ENCODE measurements at regions not wholly inside any gene's neighbourhood (a gene's known extent, or its start where the extent isn't known, plus 50 kb on each side); places are given as distances from the start of the nearest gene placed in this dataset.

GRCh38 chr6:21502682-21503081 is 90.9 kb upstream of the SOX4 start:
- no peak for DNase-seq (ENCODE audit: low read depth)
- no peak for TF ChIP-seq CTCF (conservative IDR thresholded peaks at IDR 0.05; ENCODE audit: low read length)
- H3K4me3 ChIP-seq (ENCODE audit: low read length): no peak overlapping the region

- TF ChIP-seq CTCF (conservative IDR thresholded peaks at IDR 0.05; ENCODE audit: low read length): no peak
- no peak overlapping the region for H3K4me3 ChIP-seq (ENCODE audit: low read length)
- no peak for DNase-seq (ENCODE audit: low read depth)
Observed at GRCh38 chr6:21504790-21505189, 88.8 kb upstream of the SOX4 start.

- no peak overlapping the region for H3K4me3 ChIP-seq (ENCODE audit: low read length)
- TF ChIP-seq CTCF (conservative IDR thresholded peaks at IDR 0.05; ENCODE audit: low read length): no peak
- DNase-seq (ENCODE audit: low read depth): no peak
Observed at GRCh38 chr6:21505574-21505990, 88.0 kb upstream of the SOX4 start.

GRCh38 chr6:21506126-21506525 is 87.4 kb upstream of the SOX4 start:
- H3K4me3 ChIP-seq (ENCODE audit: low read length): no peak overlapping the region
- TF ChIP-seq CTCF (conservative IDR thresholded peaks at IDR 0.05; ENCODE audit: low read length): no peak
- DNase-seq (ENCODE audit: low read depth): no peak

- no peak for DNase-seq (ENCODE audit: low read depth)
- H3K4me3 ChIP-seq (ENCODE audit: low read length): no peak overlapping the region
- no peak for TF ChIP-seq CTCF (conservative IDR thresholded peaks at IDR 0.05; ENCODE audit: low read length)
Observed at GRCh38 chr6:21507811-21508210, 85.7 kb upstream of the SOX4 start.

- no peak for DNase-seq (ENCODE audit: low read depth)
- H3K4me3 ChIP-seq (ENCODE audit: low read length): no peak overlapping the region
- no peak for TF ChIP-seq CTCF (conservative IDR thresholded peaks at IDR 0.05; ENCODE audit: low read length)
Observed at GRCh38 chr6:21508753-21509152, 84.8 kb upstream of the SOX4 start.

- no peak overlapping the region for H3K4me3 ChIP-seq (ENCODE audit: low read length)
- no peak for TF ChIP-seq CTCF (conservative IDR thresholded peaks at IDR 0.05; ENCODE audit: low read length)
- no peak for DNase-seq (ENCODE audit: low read depth)
Observed at GRCh38 chr6:21511891-21512550, 81.5 kb upstream of the SOX4 start.
